ENCODE measurements at regions not wholly inside any gene's neighbourhood (a gene's known extent, or its start where the extent isn't known, plus 50 kb on each side); places are given as distances from the start of the nearest gene placed in this dataset.

DNA sequence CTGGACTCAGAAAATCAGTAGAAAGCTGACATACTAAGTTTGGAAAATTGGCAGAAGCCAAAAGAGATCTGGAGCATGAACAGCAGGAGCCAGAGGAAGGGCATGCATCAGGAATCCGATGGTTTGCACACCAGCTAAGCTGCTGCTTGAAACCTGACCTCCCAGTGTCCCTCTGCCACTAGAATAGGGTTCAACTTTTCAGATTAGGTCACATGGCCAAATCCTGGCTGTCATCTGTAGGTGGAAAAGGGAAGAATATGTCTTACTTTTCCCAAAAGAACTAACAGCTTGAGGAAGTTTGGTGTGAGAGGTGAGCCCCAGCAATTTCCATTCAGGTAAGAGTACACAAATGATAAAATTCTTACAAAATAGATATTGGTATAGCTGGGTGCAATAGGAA lies 732.6 kb downstream of the RERGL start:
- intact Hi-C loops (cut with DNase I) = no loop called here
- WGBS (ENCODE audit: insufficient coverage, low coverage, low lambda C conversion rate, missing lambda C conversion rate) = 33% methylated on average over 1 of the region's 1 CpG
- Histone ChIP-seq H3K4me1 (no peaks in the 10 kb centered on the region), H3K27ac (no peak overlapping the region), H3K9me3 (no peaks in the 10 kb centered on the region), H3K4me3 (no peak overlapping the region), H3K27me3 (no peaks in the 10 kb centered on the region), H3K36me3 (no peaks in the 10 kb centered on the region)
- ATAC-seq = no peak
- DNase-seq = no peak
- TF ChIP-seq, protein P1, sequence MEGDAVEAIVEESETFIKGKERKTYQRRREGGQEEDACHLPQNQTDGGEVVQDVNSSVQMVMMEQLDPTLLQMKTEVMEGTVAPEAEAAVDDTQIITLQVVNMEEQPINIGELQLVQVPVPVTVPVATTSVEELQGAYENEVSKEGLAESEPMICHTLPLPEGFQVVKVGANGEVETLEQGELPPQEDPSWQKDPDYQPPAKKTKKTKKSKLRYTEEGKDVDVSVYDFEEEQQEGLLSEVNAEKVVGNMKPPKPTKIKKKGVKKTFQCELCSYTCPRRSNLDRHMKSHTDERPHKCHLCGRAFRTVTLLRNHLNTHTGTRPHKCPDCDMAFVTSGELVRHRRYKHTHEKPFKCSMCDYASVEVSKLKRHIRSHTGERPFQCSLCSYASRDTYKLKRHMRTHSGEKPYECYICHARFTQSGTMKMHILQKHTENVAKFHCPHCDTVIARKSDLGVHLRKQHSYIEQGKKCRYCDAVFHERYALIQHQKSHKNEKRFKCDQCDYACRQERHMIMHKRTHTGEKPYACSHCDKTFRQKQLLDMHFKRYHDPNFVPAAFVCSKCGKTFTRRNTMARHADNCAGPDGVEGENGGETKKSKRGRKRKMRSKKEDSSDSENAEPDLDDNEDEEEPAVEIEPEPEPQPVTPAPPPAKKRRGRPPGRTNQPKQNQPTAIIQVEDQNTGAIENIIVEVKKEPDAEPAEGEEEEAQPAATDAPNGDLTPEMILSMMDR (IDR thresholded peaks at IDR 0.05) = no peak
- no peak for TF ChIP-seq POLR2A (IDR thresholded peaks at IDR 0.05)

- Histone ChIP-seq H3K27ac (no peak overlapping the region), H3K27me3 (no peaks in the 10 kb centered on the region), H3K4me1 (no peaks in the 10 kb centered on the region), H3K9me3 (no peaks in the 10 kb centered on the region), H3K36me3 (no peaks in the 10 kb centered on the region), H3K4me3 (no peak overlapping the region)
- ATAC-seq = no peak
- 7% methylated on average over 1 of the region's 1 CpG for WGBS (ENCODE audit: insufficient coverage, low coverage, low lambda C conversion rate, missing lambda C conversion rate)
- intact Hi-C loops (cut with DNase I) = no loop called here
- no peak for DNase-seq
- no peak for TF ChIP-seq POLR2A (IDR thresholded peaks at IDR 0.05)
- TF ChIP-seq, protein P1 (IDR thresholded peaks at IDR 0.05) = no peak
Observed at GRCh38 chr12:17352164-17352563, 737.8 kb downstream of the RERGL start.

DNA sequence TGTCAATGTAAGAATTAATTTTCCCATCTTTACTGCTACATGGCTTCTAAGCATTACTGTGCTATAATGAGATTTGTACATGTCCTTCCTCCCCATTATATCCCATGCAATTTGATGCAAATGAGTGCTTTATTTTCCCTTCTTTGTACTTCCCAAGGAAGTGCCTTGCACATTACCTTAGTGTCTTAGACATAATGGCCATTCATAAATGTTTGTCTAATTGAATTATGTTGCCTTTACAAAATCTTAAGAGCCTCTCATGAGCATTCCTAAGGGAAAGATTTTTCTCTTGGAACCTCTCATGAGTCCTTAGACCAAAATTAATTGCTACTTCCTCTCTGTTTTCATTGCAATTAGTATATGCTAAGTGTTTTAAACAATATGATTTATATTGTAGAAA lies 741.7 kb downstream of the RERGL start:
- H3K36me3 ChIP-seq = no peaks in the 10 kb centered on the region
- intact Hi-C loops (cut with DNase I) = no loop called here
- no peaks in the 10 kb centered on the region for H3K4me1 ChIP-seq
- H3K9me3 ChIP-seq = no peaks in the 10 kb centered on the region
- DNase-seq (no peak), ATAC-seq (no peak)
- H3K27ac ChIP-seq = no peak overlapping the region
- no peak overlapping the region for H3K4me3 ChIP-seq
- no peaks in the 10 kb centered on the region for H3K27me3 ChIP-seq
- TF ChIP-seq, protein P1 (IDR thresholded peaks at IDR 0.05) = no peak
- TF ChIP-seq POLR2A (IDR thresholded peaks at IDR 0.05) = no peak

DNA sequence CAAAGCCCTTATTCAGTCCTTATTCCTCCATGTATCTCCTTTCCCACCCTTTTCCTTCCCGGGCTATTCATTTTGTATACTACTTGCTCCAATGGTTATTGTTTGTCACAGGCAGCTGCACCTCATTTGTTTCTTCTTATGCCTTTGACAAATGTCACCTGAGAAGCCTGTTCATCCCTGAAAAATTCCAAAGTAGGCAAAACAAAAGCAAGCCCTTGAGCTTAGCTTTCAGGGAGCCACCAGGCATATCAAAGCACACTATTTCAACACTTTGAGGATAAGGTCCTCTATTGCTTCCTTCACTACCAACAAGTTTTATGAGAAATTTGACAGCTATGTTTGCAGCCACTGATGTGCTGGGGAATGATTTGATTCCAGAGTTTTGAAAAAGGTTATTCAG lies 738.7 kb upstream of the LMO3 start:
- Histone ChIP-seq H3K9me3 (no peaks in the 10 kb centered on the region), H3K36me3 (no peaks in the 10 kb centered on the region), H3K4me3 (no peak overlapping the region), H3K4me1 (no peaks in the 10 kb centered on the region), H3K27me3 (no peaks in the 10 kb centered on the region), H3K27ac (no peak overlapping the region)
- intact Hi-C loops (cut with DNase I) = no loop called here
- DNase-seq (no peak), ATAC-seq (no peak)
- 63% methylated on average over 1 of the region's 1 CpG for WGBS (ENCODE audit: insufficient coverage, low coverage, low lambda C conversion rate, missing lambda C conversion rate)
- TF ChIP-seq POLR2A (IDR thresholded peaks at IDR 0.05) = no peak
- TF ChIP-seq, protein P1 (IDR thresholded peaks at IDR 0.05) = no peak

- no peak overlapping the region for H3K4me3 ChIP-seq
- TF ChIP-seq, protein P1 (IDR thresholded peaks at IDR 0.05) = no peak
- no peak for TF ChIP-seq POLR2A (IDR thresholded peaks at IDR 0.05)
- no peaks in the 10 kb centered on the region for H3K36me3 ChIP-seq
- H3K27ac ChIP-seq = no peak overlapping the region
- no peaks in the 10 kb centered on the region for H3K27me3 ChIP-seq
- 0% methylated on average over 1 of the region's 1 CpG for WGBS (ENCODE audit: insufficient coverage, low coverage, low lambda C conversion rate, missing lambda C conversion rate)
- intact Hi-C loops (cut with DNase I) = no loop called here
- H3K4me1 ChIP-seq = no peaks in the 10 kb centered on the region
- no peak for DNase-seq
- H3K9me3 ChIP-seq = no peaks in the 10 kb centered on the region
- ATAC-seq = no peak
Observed at GRCh38 chr12:17342381-17342961, 736.5 kb upstream of the LMO3 start.

Measured in right lobe of liver (tissue), 6 donors.